ENCODE measurements at regions not wholly inside any gene's neighbourhood (a gene's known extent, or its start where the extent isn't known, plus 50 kb on each side); places are given as distances from the start of the nearest gene placed in this dataset.

DNA sequence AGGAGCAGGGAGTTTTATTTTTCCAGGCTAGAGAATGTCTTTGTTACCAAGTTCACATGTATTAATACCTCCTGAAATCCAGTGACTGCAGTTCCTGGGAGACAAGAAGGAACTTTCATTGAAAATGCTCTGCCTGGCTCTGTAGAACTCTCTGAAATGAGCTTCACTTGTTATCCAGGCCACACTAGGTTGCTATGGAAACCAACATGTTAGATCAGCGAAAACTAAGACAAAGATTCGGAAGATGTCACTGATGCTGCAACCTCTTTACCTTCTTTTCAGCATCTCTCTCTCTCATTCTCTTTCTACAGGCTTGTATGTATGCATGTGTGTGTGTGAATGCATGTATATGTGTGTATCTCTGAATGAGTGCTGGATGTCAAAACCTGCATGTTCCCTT is 218.5 kb downstream of the TRIB2 start:
- TF ChIP-seq, protein P1, sequence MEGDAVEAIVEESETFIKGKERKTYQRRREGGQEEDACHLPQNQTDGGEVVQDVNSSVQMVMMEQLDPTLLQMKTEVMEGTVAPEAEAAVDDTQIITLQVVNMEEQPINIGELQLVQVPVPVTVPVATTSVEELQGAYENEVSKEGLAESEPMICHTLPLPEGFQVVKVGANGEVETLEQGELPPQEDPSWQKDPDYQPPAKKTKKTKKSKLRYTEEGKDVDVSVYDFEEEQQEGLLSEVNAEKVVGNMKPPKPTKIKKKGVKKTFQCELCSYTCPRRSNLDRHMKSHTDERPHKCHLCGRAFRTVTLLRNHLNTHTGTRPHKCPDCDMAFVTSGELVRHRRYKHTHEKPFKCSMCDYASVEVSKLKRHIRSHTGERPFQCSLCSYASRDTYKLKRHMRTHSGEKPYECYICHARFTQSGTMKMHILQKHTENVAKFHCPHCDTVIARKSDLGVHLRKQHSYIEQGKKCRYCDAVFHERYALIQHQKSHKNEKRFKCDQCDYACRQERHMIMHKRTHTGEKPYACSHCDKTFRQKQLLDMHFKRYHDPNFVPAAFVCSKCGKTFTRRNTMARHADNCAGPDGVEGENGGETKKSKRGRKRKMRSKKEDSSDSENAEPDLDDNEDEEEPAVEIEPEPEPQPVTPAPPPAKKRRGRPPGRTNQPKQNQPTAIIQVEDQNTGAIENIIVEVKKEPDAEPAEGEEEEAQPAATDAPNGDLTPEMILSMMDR (IDR thresholded peaks at IDR 0.05; ENCODE audit: borderline replicate concordance, extremely low read depth, low read length, poor library complexity, severe bottlenecking), result no peak
- no peak for TF ChIP-seq EZH2 (IDR thresholded peaks at IDR 0.05; ENCODE audit: borderline replicate concordance, low read depth, low read length, severe bottlenecking)
